ENCODE measurements at regions not wholly inside any gene's neighbourhood (a gene's known extent, or its start where the extent isn't known, plus 50 kb on each side); places are given as distances from the start of the nearest gene placed in this dataset.

- Histone ChIP-seq H3K4me3 (no peak overlapping the region), H3K27ac (peak overlapping the region in 4 of 21 experiments; percentile 10 to 77 (median 52))
These were observed 68.7 kb upstream of the AMPD3 start for GRCh38 chr11:10386361-10386760.

- Histone ChIP-seq H3K27ac (peak overlapping the region in 5 of 21 experiments; percentile 2 to 77 (median 34)), H3K4me3 (no peak overlapping the region)
These were observed 68.2 kb upstream of the AMPD3 start for GRCh38 chr11:10386861-10387205.

GRCh38 chr11:10387206-10388083 is 67.6 kb upstream of the AMPD3 start:
- Histone ChIP-seq H3K27ac (peak overlapping the region in 5 of 21 experiments; percentile 4 to 77 (median 45)), H3K4me3 (no peak overlapping the region)

- no peak overlapping the region for H3K4me3 ChIP-seq
These were observed 67.0 kb upstream of the AMPD3 start for GRCh38 chr11:10388101-10388500.

GRCh38 chr11:10388574-10388973 is 66.5 kb upstream of the AMPD3 start:
- Histone ChIP-seq H3K27ac (peak overlapping the region in 2 of 21 experiments; percentile 59 to 69), H3K4me3 (no peak overlapping the region)

More at GRCh38 chr11:10388101-10388500, 67.0 kb upstream of the AMPD3 start:
- peak overlapping the region in 3 of 21 experiments; percentile 30 to 69 (median 59) for H3K27ac ChIP-seq

- H3K27ac ChIP-seq: no peak overlapping the region
These were observed 64.7 kb upstream of the AMPD3 start for GRCh38 chr11:10390375-10390774.

GRCh38 chr11:10392095-10393079 is 62.7 kb upstream of the AMPD3 start:
- Histone ChIP-seq H3K27ac (peak overlapping the region in 7 of 21 experiments; percentile 21 to 76 (median 37)), H3K4me3 (no peak overlapping the region)

More at GRCh38 chr11:10390375-10390774, 64.7 kb upstream of the AMPD3 start:
- H3K4me3 ChIP-seq: no peak overlapping the region

GRCh38 chr11:10394229-10395101 is 60.6 kb upstream of the AMPD3 start:
- H3K4me3 ChIP-seq: no peak overlapping the region
- peak overlapping the region in 1 of 21 experiments; percentile 76 for H3K27ac ChIP-seq

- Histone ChIP-seq H3K4me3 (no peak overlapping the region), H3K27ac (peak overlapping the region in 1 of 21 experiments; percentile 3)
These were observed 59.7 kb upstream of the AMPD3 start for GRCh38 chr11:10395166-10395897.

GRCh38 chr11:10396771-10397170 is 58.3 kb upstream of the AMPD3 start:
- Histone ChIP-seq H3K4me3 (no peak overlapping the region), H3K27ac (no peak overlapping the region)

- no peak overlapping the region for H3K27ac ChIP-seq
These were observed 57.7 kb upstream of the AMPD3 start for GRCh38 chr11:10397226-10397987.

GRCh38 chr11:10398525-10398924 is 56.5 kb upstream of the AMPD3 start:
- no peak overlapping the region for H3K27ac ChIP-seq
- H3K4me3 ChIP-seq: no peak overlapping the region

More at GRCh38 chr11:10397226-10397987, 57.7 kb upstream of the AMPD3 start:
- H3K4me3 ChIP-seq: no peak overlapping the region

GRCh38 chr11:10400856-10401255 is 54.2 kb upstream of the AMPD3 start:
- no peak overlapping the region for H3K4me3 ChIP-seq
- H3K27ac ChIP-seq: peak overlapping the region in 1 of 21 experiments; percentile 30

GRCh38 chr11:10401256-10401655 is 53.8 kb upstream of the AMPD3 start:
- H3K27ac ChIP-seq: peak overlapping the region in 1 of 21 experiments; percentile 30
- H3K4me3 ChIP-seq: no peak overlapping the region

GRCh38 chr11:10401696-10402392 is 53.2 kb upstream of the AMPD3 start:
- H3K4me3 ChIP-seq: no peak overlapping the region
- H3K27ac ChIP-seq: peak overlapping the region in 1 of 21 experiments; percentile 30
